Liver (tissue), 8 donors: ENCODE measurements at regions not wholly inside any gene's neighbourhood (a gene's known extent, or its start where the extent isn't known, plus 50 kb on each side); places are given as distances from the start of the nearest gene placed in this dataset.

ENCODE experiments used
- DNase-seq: peaks from one replicate; pipeline ENCODE4 v3.0.0-alpha.2; 2017; ENCODE audit warnings: low spot score
- H3K27ac ChIP-seq, 2 donors: one replicate each; pipeline ENCODE4 v1.7.0; 2013; ENCODE audit warnings: inconsistent platforms in 2 of 2, low read length in 2 of 2, control low read depth in 1 of 2, low read depth in 1 of 2, mild to moderate bottlenecking in 1 of 2
- H3K27me3 ChIP-seq, 4 donors: one replicate each; pipeline versions ENCODE4 v1.6.1 to v1.7.0; 2013; ENCODE audit warnings: low read length in 3 of 4, inconsistent platforms in 1 of 4, mild to moderate bottlenecking in 1 of 4, moderate library complexity in 1 of 4; ENCODE audit not compliant: control insufficient read depth in 4 of 4, insufficient read depth in 4 of 4
- H3K36me3 ChIP-seq, 4 donors: one replicate each; pipeline versions ENCODE4 v1.6.1 to v1.7.0; 2013; ENCODE audit warnings: low read length in 3 of 4, mild to moderate bottlenecking in 3 of 4, low read depth in 1 of 4, moderate library complexity in 1 of 4; ENCODE audit not compliant: control insufficient read depth in 4 of 4, insufficient read depth in 3 of 4
- H3K4me1 ChIP-seq, 4 donors: one replicate each; pipeline versions ENCODE4 v1.6.1 to v1.7.0; 2013; ENCODE audit warnings: low read length in 3 of 4, mild to moderate bottlenecking in 3 of 4, moderate library complexity in 1 of 4; ENCODE audit not compliant: control insufficient read depth in 4 of 4, insufficient read depth in 4 of 4
- H3K4me3 ChIP-seq, 3 donors: one replicate each; pipeline versions ENCODE4 v1.6.1 to v1.7.0; 2013; ENCODE audit warnings: low read length in 3 of 3, control low read depth in 1 of 3, low read depth in 1 of 3, mild to moderate bottlenecking in 1 of 3
- H3K9ac ChIP-seq, 2 donors: one replicate each; pipeline ENCODE4 v1.7.0; 2013; ENCODE audit warnings: low read length in 2 of 2, mild to moderate bottlenecking in 2 of 2, moderate library complexity in 2 of 2, control low read depth in 1 of 2, low read depth in 1 of 2
- H3K9me3 ChIP-seq, 4 donors: one replicate each; pipeline versions ENCODE4 v1.6.1 to v1.7.0; 2013; ENCODE audit warnings: low read length in 3 of 4; ENCODE audit not compliant: control insufficient read depth in 4 of 4
- ATF3 ChIP-seq: IDR thresholded peaks from 2 replicates; pipeline ENCODE4 v1.6.1; 2016; ENCODE audit warnings: antibody characterized with exemption
- CTCF ChIP-seq: fragments of 150-350 bp; IDR thresholded peaks from 2 replicates; pipeline ENCODE4 v1.5.1; 2017; ENCODE audit warnings: improper control_type of control experiment, low read depth, low read length; ENCODE audit not compliant: missing input control
- EGR1 ChIP-seq, 2 donors: IDR thresholded peaks; 2 replicates each; pipeline ENCODE4 v1.6.1; 2016 to 2018; ENCODE audit warnings: antibody characterized with exemption in 2 of 2, low read depth in 2 of 2
- FOXA2 ChIP-seq: IDR thresholded peaks from 2 replicates; pipeline ENCODE4 v1.6.1; 2016; ENCODE audit warnings: antibody characterized with exemption
- GABPA ChIP-seq, 2 donors: IDR thresholded peaks in 1 of 2; conservative IDR thresholded peaks in 1 of 2; 2 replicates each; pipeline ENCODE4 v1.6.1; 2016; ENCODE audit warnings: antibody characterized with exemption in 2 of 2, mild to moderate bottlenecking in 1 of 2, moderate library complexity in 1 of 2
- HNF4A ChIP-seq, 2 donors: conservative IDR thresholded peaks; 2 replicates each; pipeline ENCODE4 v1.6.1; 2016; ENCODE audit warnings: antibody characterized with exemption in 2 of 2, mild to moderate bottlenecking in 2 of 2
- HNF4G ChIP-seq: IDR thresholded peaks from 2 replicates; pipeline ENCODE4 v1.6.1; 2016; ENCODE audit warnings: antibody characterized with exemption
- JUND ChIP-seq, 2 donors: IDR thresholded peaks; 2 replicates each; pipeline ENCODE4 v1.6.1; 2016; ENCODE audit warnings: antibody characterized with exemption in 2 of 2
- NR2F2 ChIP-seq: IDR thresholded peaks from 2 replicates; pipeline ENCODE4 v1.6.1; 2016; ENCODE audit warnings: antibody characterized with exemption
- RAD21 ChIP-seq, 2 donors: IDR thresholded peaks; 2 replicates each; pipeline ENCODE4 v1.6.1; 2016; ENCODE audit warnings: antibody characterized with exemption in 2 of 2, mild to moderate bottlenecking in 2 of 2
- RXRA ChIP-seq, 2 donors: IDR thresholded peaks; 2 replicates each; pipeline ENCODE4 v1.6.1; 2017 to 2018; ENCODE audit warnings: antibody characterized with exemption in 2 of 2, mild to moderate bottlenecking in 1 of 2
- TAF1 ChIP-seq: conservative IDR thresholded peaks from 2 replicates; pipeline ENCODE4 v1.6.1; 2016; ENCODE audit warnings: antibody characterized with exemption, mild to moderate bottlenecking
- WGBS: extraction: QIAGEN DNeasy Blood & Tissue Kit; methylation state at CpG from one replicate; pipeline ENCODE4 v1.1.7; 2013; 5-methylcytosine and 5-hydroxymethylcytosine counted together
- TF ChIP-seq, protein P1 (sequence below): IDR thresholded peaks from 2 replicates; pipeline ENCODE4 v1.6.1; 2016; ENCODE audit warnings: antibody characterized with exemption, mild to moderate bottlenecking
- TF ChIP-seq, protein P2 (sequence below): IDR thresholded peaks from 2 replicates; pipeline ENCODE4 v1.6.1; 2016; ENCODE audit warnings: antibody characterized with exemption
- donor health status: healthy.
- donor health status: healthy.
- donor health status: healthy.
- donor health status: healthy.
- donor health status: healthy.

DNA sequence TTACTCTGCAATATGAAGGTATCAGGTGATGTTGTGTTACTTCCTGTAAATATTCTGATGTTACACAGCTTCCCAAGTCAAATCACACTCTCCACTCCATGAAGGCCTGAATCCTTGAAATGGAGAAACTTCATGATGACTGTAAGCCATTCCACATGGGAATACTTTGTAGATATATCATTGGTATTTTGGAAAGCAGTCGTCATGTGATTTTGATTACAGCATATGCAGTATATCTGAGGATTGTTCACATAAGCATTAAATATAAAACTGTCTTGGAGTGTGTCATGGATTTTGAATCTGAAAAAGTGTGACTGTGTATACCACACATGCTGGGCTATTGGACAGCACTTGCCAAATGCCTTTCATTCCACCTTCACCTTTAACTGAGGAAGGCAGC, 118.3 kb upstream of the EXOC2 start (continued):
- TF ChIP-seq, protein P1, sequence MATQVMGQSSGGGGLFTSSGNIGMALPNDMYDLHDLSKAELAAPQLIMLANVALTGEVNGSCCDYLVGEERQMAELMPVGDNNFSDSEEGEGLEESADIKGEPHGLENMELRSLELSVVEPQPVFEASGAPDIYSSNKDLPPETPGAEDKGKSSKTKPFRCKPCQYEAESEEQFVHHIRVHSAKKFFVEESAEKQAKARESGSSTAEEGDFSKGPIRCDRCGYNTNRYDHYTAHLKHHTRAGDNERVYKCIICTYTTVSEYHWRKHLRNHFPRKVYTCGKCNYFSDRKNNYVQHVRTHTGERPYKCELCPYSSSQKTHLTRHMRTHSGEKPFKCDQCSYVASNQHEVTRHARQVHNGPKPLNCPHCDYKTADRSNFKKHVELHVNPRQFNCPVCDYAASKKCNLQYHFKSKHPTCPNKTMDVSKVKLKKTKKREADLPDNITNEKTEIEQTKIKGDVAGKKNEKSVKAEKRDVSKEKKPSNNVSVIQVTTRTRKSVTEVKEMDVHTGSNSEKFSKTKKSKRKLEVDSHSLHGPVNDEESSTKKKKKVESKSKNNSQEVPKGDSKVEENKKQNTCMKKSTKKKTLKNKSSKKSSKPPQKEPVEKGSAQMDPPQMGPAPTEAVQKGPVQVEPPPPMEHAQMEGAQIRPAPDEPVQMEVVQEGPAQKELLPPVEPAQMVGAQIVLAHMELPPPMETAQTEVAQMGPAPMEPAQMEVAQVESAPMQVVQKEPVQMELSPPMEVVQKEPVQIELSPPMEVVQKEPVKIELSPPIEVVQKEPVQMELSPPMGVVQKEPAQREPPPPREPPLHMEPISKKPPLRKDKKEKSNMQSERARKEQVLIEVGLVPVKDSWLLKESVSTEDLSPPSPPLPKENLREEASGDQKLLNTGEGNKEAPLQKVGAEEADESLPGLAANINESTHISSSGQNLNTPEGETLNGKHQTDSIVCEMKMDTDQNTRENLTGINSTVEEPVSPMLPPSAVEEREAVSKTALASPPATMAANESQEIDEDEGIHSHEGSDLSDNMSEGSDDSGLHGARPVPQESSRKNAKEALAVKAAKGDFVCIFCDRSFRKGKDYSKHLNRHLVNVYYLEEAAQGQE: no peak
- TF ChIP-seq HNF4G (no peak), CTCF (no peak), GABPA (IDR thresholded peaks at IDR 0.05 in 1 of 2, conservative IDR thresholded peaks at IDR 0.05 in 1 of 2) (no peak), RAD21 (IDR thresholded peaks at IDR 0.05) (no peak), EGR1 (IDR thresholded peaks at IDR 0.05; ENCODE audit: low read depth in 2 of 2) (no peak)
- TF ChIP-seq, protein P2, sequence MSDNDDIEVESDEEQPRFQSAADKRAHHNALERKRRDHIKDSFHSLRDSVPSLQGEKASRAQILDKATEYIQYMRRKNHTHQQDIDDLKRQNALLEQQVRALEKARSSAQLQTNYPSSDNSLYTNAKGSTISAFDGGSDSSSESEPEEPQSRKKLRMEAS: no peak

GRCh38 chr6:804771-805170, 111.8 kb upstream of the EXOC2 start:
- TF ChIP-seq ATF3 (no peak), TAF1 (no peak), JUND (IDR thresholded peaks at IDR 0.05) (no peak), RXRA (IDR thresholded peaks at IDR 0.05) (no peak), FOXA2 (no peak), HNF4A (conservative IDR thresholded peaks at IDR 0.05) (no peak), NR2F2 (no peak), RAD21 (IDR thresholded peaks at IDR 0.05) (no peak), GABPA (IDR thresholded peaks at IDR 0.05 in 1 of 2, conservative IDR thresholded peaks at IDR 0.05 in 1 of 2) (no peak)
- TF ChIP-seq, protein P1: no peak
- WGBS: 98% methylated on average over 10 of the region's 10 CpGs
- Histone ChIP-seq H3K9ac (no peak overlapping the region), H3K4me1 (no peaks in the 10 kb centered on the region), H3K9me3 (no peaks in the 10 kb centered on the region), H3K36me3 (no peaks in the 10 kb centered on the region), H3K27ac (no peak overlapping the region), H3K4me3 (no peak overlapping the region), H3K27me3 (no peaks in the 10 kb centered on the region)
- DNase-seq: no peak
